Karpas-422 (cell line): ENCODE measurements at regions not wholly inside any gene's neighbourhood (a gene's known extent, or its start where the extent isn't known, plus 50 kb on each side); places are given as distances from the start of the nearest gene placed in this dataset.

Experiments used
- DNase-seq: peaks from one replicate; pipeline ENCODE4 v3.0.0-alpha.2; 2015
- H2AFZ ChIP-seq: fragments of 200-600 bp; sonication (generic); 2 replicates; pipeline ENCODE4 v1.6.1; 2014; ENCODE audit warnings: antibody characterized with exemption, low read length, mixed read lengths
- H3K27ac ChIP-seq: fragments of 200-600 bp; sonication (generic); 2 replicates; pipeline ENCODE4 v1.5.1; 2014; ENCODE audit warnings: mild to moderate bottlenecking, low read length, moderate library complexity
- H3K27me3 ChIP-seq: fragments of 200-600 bp; sonication (generic); 2 replicates; pipeline ENCODE4 v1.6.1; 2014; ENCODE audit warnings: low read length, mixed read lengths
- H3K36me3 ChIP-seq: fragments of 200-600 bp; sonication (generic); 2 replicates; pipeline ENCODE4 v1.6.1; 2014; ENCODE audit warnings: low read length, mixed read lengths; ENCODE audit not compliant: insufficient read depth
- H3K4me1 ChIP-seq: fragments of 200-600 bp; sonication (generic); 2 replicates; pipeline ENCODE4 v1.6.1; 2014; ENCODE audit warnings: mild to moderate bottlenecking, low read length, mixed read lengths
- H3K4me2 ChIP-seq: fragments of 200-600 bp; sonication (generic); 2 replicates; pipeline ENCODE4 v1.6.1; 2014; ENCODE audit warnings: low read length, low read depth, mild to moderate bottlenecking; ENCODE audit not compliant: poor library complexity, severe bottlenecking
- H3K4me3 ChIP-seq: fragments of 200-600 bp; sonication (generic); 2 replicates; pipeline ENCODE4 v1.5.1; 2014; ENCODE audit warnings: mild to moderate bottlenecking, antibody characterized with exemption, low read length, mixed read lengths
- H3K79me2 ChIP-seq: fragments of 200-600 bp; sonication (generic); 2 replicates; pipeline ENCODE4 v1.6.1; 2014; ENCODE audit warnings: mild to moderate bottlenecking, low read length, mixed read lengths
- H3K9ac ChIP-seq: fragments of 200-600 bp; sonication (generic); 2 replicates; pipeline ENCODE4 v1.6.0; 2014; ENCODE audit warnings: low read length
- H3K9me2 ChIP-seq: fragments of 200-600 bp; sonication (generic), shearing (Covaris generic); replicated peaks from 2 replicates; pipeline ENCODE4 v1.6.0; 2014; ENCODE audit warnings: mild to moderate bottlenecking, low read length, moderate library complexity; ENCODE audit not compliant: insufficient read depth
- H3K9me3 ChIP-seq: fragments of 300-700, 200-600 bp; sonication (generic); 2 replicates; pipeline ENCODE4 v1.6.1; 2014; ENCODE audit warnings: low read length, mixed read lengths
- H4K20me1 ChIP-seq: fragments of 200-600 bp; sonication (generic); 2 replicates; pipeline ENCODE4 v1.6.1; 2014; ENCODE audit warnings: mild to moderate bottlenecking, antibody characterized with exemption, low read length, low read depth; ENCODE audit not compliant: insufficient read depth

DNA sequence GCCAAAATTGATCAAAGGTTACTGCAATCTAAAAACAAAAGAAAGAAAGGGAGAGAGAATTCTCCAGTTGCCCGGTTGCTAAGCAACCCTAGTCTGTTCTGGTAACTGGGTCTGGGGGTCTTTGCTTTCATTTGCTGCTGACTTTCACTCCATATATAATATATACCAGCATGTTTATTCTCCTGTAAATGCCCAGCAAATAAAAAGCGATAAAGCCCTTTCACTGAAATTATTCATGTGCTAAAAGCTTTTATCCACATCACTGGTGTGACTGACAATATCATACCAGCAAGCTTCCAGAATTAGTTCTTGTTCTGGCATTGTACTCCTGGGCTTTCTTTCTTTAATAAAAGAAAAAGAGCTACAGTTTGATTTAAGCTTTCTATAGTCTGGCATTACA is 75.5 kb upstream of the ST8SIA3 start:
- Histone ChIP-seq H3K36me3 (no peaks in the 10 kb centered on the region), H3K79me2 (no peaks in the 10 kb centered on the region), H3K4me1 (no peaks in the 10 kb centered on the region), H3K9ac (no peak overlapping the region), H3K27me3 (no peaks in the 10 kb centered on the region), H2AFZ (no peak overlapping the region), H3K9me3 (no peaks in the 10 kb centered on the region), H3K27ac (no peak overlapping the region), H4K20me1 (no peaks in the 10 kb centered on the region), H3K4me3 (no peak overlapping the region), H3K9me2 (no peaks in the 10 kb centered on the region), H3K4me2 (no peak overlapping the region)
- no peak for DNase-seq

DNA sequence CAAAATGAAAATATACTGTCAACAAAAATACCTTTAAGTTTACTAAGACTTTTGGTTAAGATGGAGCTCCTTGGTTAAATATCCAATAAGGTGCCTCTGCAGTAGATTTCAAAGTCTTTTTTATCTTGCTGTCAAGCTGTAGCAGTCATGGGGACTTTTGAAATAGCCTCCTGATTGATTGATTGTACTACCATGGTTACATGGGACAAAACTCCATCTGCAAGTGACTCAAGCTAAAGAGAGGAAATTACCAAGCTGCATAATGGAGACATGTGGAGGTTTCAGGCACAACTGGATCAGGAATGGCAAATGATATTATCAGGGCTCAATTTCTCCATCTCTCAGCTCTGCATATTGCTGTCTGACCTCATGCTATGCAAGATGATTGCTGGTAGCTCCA is 73.4 kb upstream of the ST8SIA3 start:
- Histone ChIP-seq H3K4me3 (no peak overlapping the region), H2AFZ (no peak overlapping the region), H3K9me2 (no peaks in the 10 kb centered on the region), H3K9me3 (no peaks in the 10 kb centered on the region), H3K4me1 (no peaks in the 10 kb centered on the region), H3K9ac (no peak overlapping the region), H4K20me1 (no peaks in the 10 kb centered on the region), H3K4me2 (no peak overlapping the region), H3K36me3 (no peaks in the 10 kb centered on the region), H3K27me3 (no peaks in the 10 kb centered on the region), H3K27ac (no peak overlapping the region), H3K79me2 (no peaks in the 10 kb centered on the region)
- no peak for DNase-seq

DNA sequence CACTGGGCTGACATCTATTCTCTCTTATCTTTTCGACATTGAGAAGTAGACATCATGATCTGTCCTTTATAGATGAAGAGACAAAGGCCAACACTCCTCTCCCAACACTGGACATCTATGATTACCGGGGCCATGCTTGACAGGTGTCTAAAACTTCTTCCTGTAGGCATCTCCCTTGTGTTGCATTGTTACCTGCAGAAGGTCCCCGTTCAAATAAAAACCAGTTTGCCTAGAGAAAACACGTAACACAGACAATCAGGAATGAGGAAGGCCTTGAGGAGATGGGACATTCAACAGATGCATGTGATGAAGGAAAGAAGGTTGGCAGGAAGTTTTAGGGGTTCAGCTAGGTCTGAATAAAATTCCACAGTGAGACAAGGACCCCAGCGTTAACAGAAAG is 70.8 kb upstream of the ST8SIA3 start:
- no peak overlapping the region for H3K9ac ChIP-seq
- H3K4me1 ChIP-seq, result no peaks in the 10 kb centered on the region
- no peaks in the 10 kb centered on the region for H3K79me2 ChIP-seq
- no peak overlapping the region for H3K4me2 ChIP-seq
- H4K20me1 ChIP-seq, result no peaks in the 10 kb centered on the region
- no peaks in the 10 kb centered on the region for H3K9me2 ChIP-seq
- no peak overlapping the region for H3K4me3 ChIP-seq
- no peak for DNase-seq
- no peak overlapping the region for H2AFZ ChIP-seq
- H3K27me3 ChIP-seq, result no peaks in the 10 kb centered on the region
- no peaks in the 10 kb centered on the region for H3K36me3 ChIP-seq
- no peak overlapping the region for H3K27ac ChIP-seq
- H3K9me3 ChIP-seq, result no peaks in the 10 kb centered on the region

DNA sequence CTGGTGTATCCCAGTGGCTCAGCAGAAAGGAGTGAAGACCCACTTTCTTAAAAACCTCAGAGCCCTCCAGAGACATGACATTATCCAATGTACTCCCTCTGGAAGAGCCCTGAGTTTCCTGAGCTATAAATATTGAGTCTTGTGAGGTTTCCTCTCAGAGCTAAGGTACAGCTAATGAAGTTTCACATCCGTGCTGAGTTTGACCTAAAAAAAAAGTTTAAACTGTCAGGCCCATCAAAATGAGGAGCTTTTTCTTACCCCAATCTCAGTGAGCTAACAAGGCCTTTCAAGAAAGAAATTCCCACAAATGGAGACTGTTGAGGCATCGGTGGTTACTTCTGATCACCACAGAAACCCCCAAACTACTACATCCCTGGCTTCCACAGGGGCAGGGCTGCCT is 65.4 kb upstream of the ST8SIA3 start:
- no peak for DNase-seq
- no peaks in the 10 kb centered on the region for H4K20me1 ChIP-seq
- no peak overlapping the region for H2AFZ ChIP-seq
- no peak overlapping the region for H3K9ac ChIP-seq
- H3K4me3 ChIP-seq, result no peak overlapping the region
- no peaks in the 10 kb centered on the region for H3K36me3 ChIP-seq
- no peaks in the 10 kb centered on the region for H3K79me2 ChIP-seq
- H3K9me3 ChIP-seq, result no peaks in the 10 kb centered on the region
- H3K27ac ChIP-seq, result no peak overlapping the region
- no peaks in the 10 kb centered on the region for H3K27me3 ChIP-seq
- no peaks in the 10 kb centered on the region for H3K4me1 ChIP-seq
- no peaks in the 10 kb centered on the region for H3K9me2 ChIP-seq
- H3K4me2 ChIP-seq, result no peak overlapping the region

GRCh38 chr18:57287766-57288165 is 64.6 kb upstream of the ST8SIA3 start:
- Histone ChIP-seq H3K4me1 (no peaks in the 10 kb centered on the region), H3K9me2 (no peaks in the 10 kb centered on the region), H3K27ac (no peak overlapping the region), H2AFZ (no peak overlapping the region), H3K79me2 (no peaks in the 10 kb centered on the region), H4K20me1 (no peaks in the 10 kb centered on the region), H3K27me3 (no peaks in the 10 kb centered on the region), H3K9me3 (no peaks in the 10 kb centered on the region), H3K4me2 (no peak overlapping the region), H3K36me3 (no peaks in the 10 kb centered on the region), H3K9ac (no peak overlapping the region), H3K4me3 (no peak overlapping the region)
- no peak for DNase-seq

- Histone ChIP-seq H3K4me1 (no peaks in the 10 kb centered on the region), H3K4me3 (no peak overlapping the region), H3K27me3 (0 out of 2 replicates have a peak, but pooled peaks cover 3% of the 10 kb centered on the region), H3K27ac (no peak overlapping the region), H3K9ac (no peak overlapping the region), H3K9me3 (no peaks in the 10 kb centered on the region), H3K36me3 (no peaks in the 10 kb centered on the region), H2AFZ (no peak overlapping the region), H4K20me1 (no peaks in the 10 kb centered on the region), H3K4me2 (no peak overlapping the region), H3K9me2 (no peaks in the 10 kb centered on the region), H3K79me2 (no peaks in the 10 kb centered on the region)
- DNase-seq, result no peak
Measured at GRCh38 chr18:57294547-57294946, 57.8 kb upstream of the ST8SIA3 start.

DNA sequence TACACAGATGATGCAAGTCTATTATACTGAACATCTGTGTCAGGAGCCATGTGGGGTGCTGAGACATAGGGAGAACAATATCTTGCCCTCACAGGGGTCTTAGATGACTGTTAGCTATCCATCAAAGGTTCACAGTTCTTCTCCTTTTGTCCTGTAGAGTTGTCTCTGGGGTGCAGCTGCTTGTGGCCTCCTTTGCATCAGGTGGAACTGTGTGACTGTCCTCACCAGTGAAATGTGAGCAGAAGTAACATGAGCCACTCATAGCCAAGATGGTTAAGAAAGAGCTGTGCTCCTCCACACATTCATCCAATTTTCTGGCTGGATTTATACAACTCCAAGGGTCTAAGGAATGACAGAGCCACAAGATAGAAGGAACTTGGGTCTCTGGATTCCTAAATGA is 56.0 kb upstream of the ST8SIA3 start:
- Histone ChIP-seq H3K9me2 (no peaks in the 10 kb centered on the region), H3K27ac (no peak overlapping the region), H3K9me3 (no peaks in the 10 kb centered on the region), H4K20me1 (no peaks in the 10 kb centered on the region), H3K36me3 (no peaks in the 10 kb centered on the region), H3K79me2 (no peaks in the 10 kb centered on the region), H3K9ac (no peak overlapping the region), H3K27me3 (0 out of 2 replicates have a peak, but pooled peaks cover 3% of the 10 kb centered on the region), H3K4me2 (no peak overlapping the region), H3K4me1 (no peaks in the 10 kb centered on the region), H3K4me3 (no peak overlapping the region), H2AFZ (no peak overlapping the region)
- no peak for DNase-seq

GRCh38 chr18:57297306-57297705 is 55.1 kb upstream of the ST8SIA3 start:
- H3K9me3 ChIP-seq, result no peaks in the 10 kb centered on the region

GRCh38 chr18:57299931-57300330 is 52.4 kb upstream of the ST8SIA3 start:
- H2AFZ ChIP-seq, result no peak overlapping the region
- no peaks in the 10 kb centered on the region for H3K9me2 ChIP-seq
- no peak overlapping the region for H3K9ac ChIP-seq
- no peak overlapping the region for H3K27ac ChIP-seq
- H3K4me1 ChIP-seq, result no peaks in the 10 kb centered on the region
- H4K20me1 ChIP-seq, result no peaks in the 10 kb centered on the region
- H3K36me3 ChIP-seq, result no peaks in the 10 kb centered on the region
- H3K4me3 ChIP-seq, result no peak overlapping the region
- 0 out of 2 replicates have a peak, but pooled peaks cover 3% of the 10 kb centered on the region for H3K27me3 ChIP-seq
- no peak for DNase-seq
- no peak overlapping the region for H3K4me2 ChIP-seq
- no peaks in the 10 kb centered on the region for H3K79me2 ChIP-seq
- no peaks in the 10 kb centered on the region for H3K9me3 ChIP-seq

More at GRCh38 chr18:57297306-57297705, 55.1 kb upstream of the ST8SIA3 start:
- no peak overlapping the region for H3K27ac ChIP-seq
- H3K9ac ChIP-seq, result no peak overlapping the region
- no peaks in the 10 kb centered on the region for H4K20me1 ChIP-seq
- H3K4me1 ChIP-seq, result no peaks in the 10 kb centered on the region
- no peak for DNase-seq
- 0 out of 2 replicates have a peak, but pooled peaks cover 3% of the 10 kb centered on the region for H3K27me3 ChIP-seq
- no peak overlapping the region for H2AFZ ChIP-seq
- H3K9me2 ChIP-seq, result no peaks in the 10 kb centered on the region
- H3K4me3 ChIP-seq, result no peak overlapping the region
- no peaks in the 10 kb centered on the region for H3K79me2 ChIP-seq
- no peaks in the 10 kb centered on the region for H3K36me3 ChIP-seq
- H3K4me2 ChIP-seq, result no peak overlapping the region
